Trophoblast cell (in vitro differentiated cells and primary cell): ENCODE measurements at regions not wholly inside any gene's neighbourhood (a gene's known extent, or its start where the extent isn't known, plus 50 kb on each side); places are given as distances from the start of the nearest gene placed in this dataset.

Source experiments
- DNase-seq, 2 donors: peaks; one replicate each; pipeline ENCODE4 v3.0.0-alpha.2; 2016
- H2AFZ ChIP-seq: 2 replicates; pipeline ENCODE4 v1.6.1; 2013; ENCODE audit warnings: low read length, moderate library complexity, mild to moderate bottlenecking; ENCODE audit not compliant: insufficient read depth, poor library complexity
- H2AK5ac ChIP-seq: 2 replicates; pipeline ENCODE4 v1.6.1; 2013; ENCODE audit warnings: mild to moderate bottlenecking, low read length
- H2BK120ac ChIP-seq: 2 replicates; pipeline ENCODE4 v1.6.1; 2013; ENCODE audit warnings: low read length, mild to moderate bottlenecking, moderate library complexity; ENCODE audit not compliant: insufficient read depth, poor library complexity
- H2BK12ac ChIP-seq: 2 replicates; pipeline ENCODE4 v1.6.1; 2013; ENCODE audit warnings: mild to moderate bottlenecking, low read length, moderate library complexity
- H2BK5ac ChIP-seq: 2 replicates; pipeline ENCODE4 v1.6.1; 2013; ENCODE audit warnings: low read length, low read depth, moderate library complexity, mild to moderate bottlenecking; ENCODE audit not compliant: poor library complexity
- H3K14ac ChIP-seq: 2 replicates; pipeline ENCODE4 v1.6.1; 2013; ENCODE audit warnings: mild to moderate bottlenecking, low read length
- H3K18ac ChIP-seq: 2 replicates; pipeline ENCODE4 v1.6.1; 2013; ENCODE audit warnings: mild to moderate bottlenecking, low read length
- H3K23ac ChIP-seq: 2 replicates; pipeline ENCODE4 v1.6.1; 2013; ENCODE audit warnings: low read length
- H3K27ac ChIP-seq: 2 replicates; pipeline ENCODE4 v1.5.1; 2013; ENCODE audit warnings: low read depth, mild to moderate bottlenecking, inconsistent platforms, low read length, moderate library complexity
- H3K27me3 ChIP-seq: 2 replicates; pipeline ENCODE4 v1.6.1; 2013; ENCODE audit warnings: inconsistent platforms, mild to moderate bottlenecking, low read length, moderate library complexity; ENCODE audit not compliant: insufficient read depth
- H3K36me3 ChIP-seq, 2 experiments: 1 replicate in 1 of 2; 2 replicates in 1 of 2; pipeline ENCODE4 v1.6.1; 2013; ENCODE audit warnings: low read length in 2 of 2, mild to moderate bottlenecking in 2 of 2, moderate library complexity in 1 of 2; ENCODE audit not compliant: insufficient read depth in 2 of 2, control insufficient read depth in 1 of 2
- H3K4ac ChIP-seq: 2 replicates; pipeline ENCODE4 v1.6.1; 2013; ENCODE audit warnings: low read depth, mild to moderate bottlenecking, low read length, moderate library complexity
- H3K4me1 ChIP-seq, 2 experiments: 1 replicate in 1 of 2; 2 replicates in 1 of 2; pipeline ENCODE4 v1.6.1; 2013; ENCODE audit warnings: low read length in 2 of 2, mild to moderate bottlenecking in 2 of 2, moderate library complexity in 1 of 2; ENCODE audit not compliant: insufficient read depth in 2 of 2, control insufficient read depth in 1 of 2
- H3K4me2 ChIP-seq: 2 replicates; pipeline ENCODE4 v1.6.1; 2013; ENCODE audit warnings: inconsistent platforms, mild to moderate bottlenecking, low read length, moderate library complexity
- H3K4me3 ChIP-seq: 2 replicates; pipeline ENCODE4 v1.5.1; 2013; ENCODE audit warnings: mild to moderate bottlenecking, low read depth, low read length, inconsistent platforms
- H3K79me1 ChIP-seq: one replicate; pipeline ENCODE4 v1.6.1; 2013; ENCODE audit warnings: low read length
- H3K79me2 ChIP-seq: 2 replicates; pipeline ENCODE4 v1.6.1; 2013; ENCODE audit warnings: low read length, mild to moderate bottlenecking; ENCODE audit not compliant: control insufficient read depth, insufficient read depth, poor library complexity
- H3K9ac ChIP-seq: 2 replicates; pipeline ENCODE4 v1.6.1; 2013; ENCODE audit warnings: mild to moderate bottlenecking, low read length
- H3K9me3 ChIP-seq: 2 replicates; pipeline ENCODE4 v1.6.1; 2013; ENCODE audit warnings: low read depth, mild to moderate bottlenecking, control low read depth, inconsistent platforms, low read length; ENCODE audit not compliant: insufficient read depth
- H4K12ac ChIP-seq: 2 replicates; pipeline ENCODE4 v1.6.1; 2013; ENCODE audit warnings: low read depth, mild to moderate bottlenecking, low read length, moderate library complexity
- H4K8ac ChIP-seq: 2 replicates; pipeline ENCODE4 v1.6.1; 2013; ENCODE audit warnings: low read depth, mild to moderate bottlenecking, low read length, moderate library complexity
- H4K91ac ChIP-seq: one replicate; pipeline ENCODE4 v1.6.1; 2013; ENCODE audit warnings: low read depth, mild to moderate bottlenecking, low read length, moderate library complexity
- WGBS: extraction: QIAGEN DNeasy Blood & Tissue Kit; methylation state at CpG from one replicate; pipeline ENCODE4 v1.1.7; 2013; ENCODE audit warnings: missing lambda C conversion rate; ENCODE audit not compliant: insufficient read length, insufficient coverage; ENCODE audit errors: extremely low coverage; 5-methylcytosine and 5-hydroxymethylcytosine counted together

DNA sequence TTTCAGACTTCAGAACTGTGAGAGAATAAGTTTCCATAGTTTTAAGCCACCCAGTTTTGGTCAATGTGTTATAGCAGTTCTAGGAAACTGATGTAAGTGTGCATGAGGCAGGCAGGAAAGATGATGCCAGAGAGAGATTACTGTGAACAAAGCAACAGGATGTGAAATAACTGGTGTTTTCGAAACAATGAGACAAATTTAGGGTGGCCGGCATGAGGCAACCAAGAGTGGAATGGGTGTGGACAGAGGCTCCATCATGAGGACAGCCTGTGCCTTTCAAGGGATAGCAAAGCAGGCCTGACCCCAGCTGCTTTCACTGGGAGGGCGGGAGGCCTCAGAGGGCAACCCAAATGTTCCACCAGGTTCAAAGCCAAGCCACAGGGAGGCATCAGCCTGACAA lies 67.3 kb upstream of the UCN3 start:
- Histone ChIP-seq H4K12ac (no peak overlapping the region), H3K14ac (no peak overlapping the region), H3K4me3 (no peak overlapping the region), H2BK5ac (no peak overlapping the region), H3K79me1 (no peaks in the 10 kb centered on the region), H3K18ac (no peak overlapping the region), H3K4me2 (no peak overlapping the region), H3K9ac (no peak overlapping the region), H4K91ac (no peak overlapping the region), H4K8ac (no peak overlapping the region), H3K79me2 (no peaks in the 10 kb centered on the region), H2BK120ac (no peak overlapping the region), H2BK12ac (no peak overlapping the region), H2AFZ (no peak overlapping the region), H3K4ac (no peak overlapping the region), H3K23ac (no peak overlapping the region), H3K27me3 (no peaks in the 10 kb centered on the region), H2AK5ac (no peak overlapping the region), H3K27ac (no peak overlapping the region), H3K36me3 (no peaks in the 10 kb centered on the region), H3K9me3 (no peaks in the 10 kb centered on the region), H3K4me1 (no peaks in the 10 kb centered on the region)
- WGBS, result no CpG with 5 or more reads among the region's 3 CpGs
- no peak for DNase-seq

DNA sequence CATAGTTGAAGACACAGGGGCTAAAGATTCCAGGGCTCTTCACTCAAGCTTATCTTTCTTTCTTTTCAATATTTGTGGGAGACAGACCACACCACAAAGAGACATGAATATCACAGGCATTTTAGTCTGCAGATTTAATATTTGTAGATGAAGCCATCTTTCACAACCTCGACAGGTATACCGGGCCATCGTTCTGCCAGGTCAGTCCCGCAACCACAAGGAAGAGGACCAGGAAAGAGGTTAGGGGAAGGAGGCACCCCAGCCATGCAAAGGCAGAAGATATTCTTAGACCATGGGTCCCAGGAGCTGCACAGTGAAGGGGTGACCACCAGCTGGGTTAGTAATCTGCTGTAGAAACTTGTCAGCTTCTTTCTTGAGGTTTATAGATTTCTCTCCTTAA lies 66.8 kb upstream of the UCN3 start:
- no peak overlapping the region for H4K91ac ChIP-seq
- peak overlapping the region; percentile 42 for H3K9ac ChIP-seq
- no peak overlapping the region for H3K18ac ChIP-seq
- no peaks in the 10 kb centered on the region for H3K79me2 ChIP-seq
- no peak overlapping the region for H3K27ac ChIP-seq
- no peak overlapping the region for H2BK5ac ChIP-seq
- no peak for DNase-seq
- no peak overlapping the region for H3K4me2 ChIP-seq
- H4K12ac ChIP-seq, result no peak overlapping the region
- H3K27me3 ChIP-seq, result no peaks in the 10 kb centered on the region
- no peak overlapping the region for H3K4ac ChIP-seq
- no CpG with 5 or more reads among the region's 4 CpGs for WGBS
- H3K79me1 ChIP-seq, result no peaks in the 10 kb centered on the region
- H3K14ac ChIP-seq, result no peak overlapping the region
- H3K4me1 ChIP-seq, result no peaks in the 10 kb centered on the region
- no peak overlapping the region for H2BK120ac ChIP-seq
- H2AK5ac ChIP-seq, result no peak overlapping the region
- no peak overlapping the region for H3K4me3 ChIP-seq
- H3K9me3 ChIP-seq, result no peaks in the 10 kb centered on the region
- H2BK12ac ChIP-seq, result no peak overlapping the region
- H3K36me3 ChIP-seq, result no peaks in the 10 kb centered on the region
- no peak overlapping the region for H4K8ac ChIP-seq
- no peak overlapping the region for H2AFZ ChIP-seq
- H3K23ac ChIP-seq, result no peak overlapping the region

DNA sequence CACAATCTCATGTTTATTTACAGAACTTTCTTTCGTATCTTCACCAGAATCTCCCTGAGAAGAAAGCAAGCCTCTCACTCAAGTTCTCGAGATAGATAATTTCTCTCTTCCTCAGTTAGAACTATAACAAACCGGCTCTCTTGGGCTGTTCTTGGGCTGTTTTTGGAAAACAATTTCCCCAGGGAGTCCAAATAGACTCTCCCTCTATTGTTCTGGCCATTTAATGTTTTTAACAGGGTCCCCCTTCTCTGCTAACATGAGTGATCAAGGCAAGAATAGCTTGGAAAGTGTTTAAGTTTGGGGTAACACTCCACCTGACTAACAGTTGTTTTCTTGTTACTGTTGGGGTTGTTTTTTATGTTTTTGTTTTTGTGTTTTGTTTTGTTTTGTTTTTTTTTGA lies 64.8 kb upstream of the UCN3 start:
- Histone ChIP-seq H4K91ac (no peak overlapping the region), H3K27ac (no peak overlapping the region), H2BK120ac (no peak overlapping the region), H3K23ac (no peak overlapping the region), H3K4me3 (no peak overlapping the region), H3K9me3 (no peaks in the 10 kb centered on the region), H3K79me1 (no peaks in the 10 kb centered on the region), H3K18ac (no peak overlapping the region), H2AFZ (no peak overlapping the region), H4K12ac (no peak overlapping the region), H3K14ac (no peak overlapping the region), H4K8ac (no peak overlapping the region), H2AK5ac (no peak overlapping the region), H2BK12ac (no peak overlapping the region), H3K79me2 (no peaks in the 10 kb centered on the region), H3K4ac (no peak overlapping the region), H3K36me3 (no peaks in the 10 kb centered on the region), H3K4me2 (no peak overlapping the region), H2BK5ac (no peak overlapping the region), H3K27me3 (no peaks in the 10 kb centered on the region), H3K4me1 (no peaks in the 10 kb centered on the region), H3K9ac (no peak overlapping the region)
- no peak for DNase-seq
- no CpG with 5 or more reads among the region's 3 CpGs for WGBS

DNA sequence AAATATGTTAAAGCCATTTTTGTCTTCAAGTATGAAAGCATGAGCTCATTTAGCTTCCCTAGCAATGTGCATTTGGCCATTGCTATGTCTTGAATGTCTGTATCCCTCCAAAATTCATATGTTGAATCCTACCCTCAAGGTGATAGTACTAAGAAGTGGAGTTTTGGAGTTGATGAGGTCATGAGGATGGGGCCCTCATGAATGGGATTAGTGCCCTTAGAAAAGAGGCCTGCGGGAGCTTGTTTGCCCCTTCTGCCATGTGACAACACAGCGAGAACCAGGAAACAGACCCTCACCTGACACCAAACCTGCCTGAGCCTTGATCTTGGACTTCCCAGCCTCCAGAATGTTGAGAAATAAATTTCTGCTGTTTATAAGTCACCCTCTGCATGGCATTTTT lies 61.3 kb upstream of the UCN3 start:
- Histone ChIP-seq H2AFZ (no peak overlapping the region), H2BK120ac (no peak overlapping the region), H4K12ac (no peak overlapping the region), H3K14ac (no peak overlapping the region), H4K91ac (no peak overlapping the region), H2BK5ac (no peak overlapping the region), H2BK12ac (no peak overlapping the region), H3K79me1 (no peaks in the 10 kb centered on the region), H3K9ac (no peak overlapping the region), H3K79me2 (no peaks in the 10 kb centered on the region), H3K4me2 (no peak overlapping the region), H3K36me3 (no peaks in the 10 kb centered on the region), H3K27ac (no peak overlapping the region), H3K4me1 (no peaks in the 10 kb centered on the region), H4K8ac (no peak overlapping the region), H3K4ac (no peak overlapping the region), H3K4me3 (no peak overlapping the region), H2AK5ac (no peak overlapping the region), H3K18ac (no peak overlapping the region), H3K27me3 (no peaks in the 10 kb centered on the region), H3K9me3 (no peaks in the 10 kb centered on the region), H3K23ac (no peak overlapping the region)
- no peak for DNase-seq
- no CpG with 5 or more reads among the region's 2 CpGs for WGBS
